Right atrium auricular region (tissue), 2 donors: ENCODE measurements at regions not wholly inside any gene's neighbourhood (a gene's known extent, or its start where the extent isn't known, plus 50 kb on each side); places are given as distances from the start of the nearest gene placed in this dataset.

Source experiments
- DNase-seq: peaks from one replicate; pipeline ENCODE4 v3.0.0-alpha.2; 2019; ENCODE audit warnings: low spot score
- H3K27ac ChIP-seq, 2 donors: fragments of 200-600 bp; sonication (generic); 1 replicate in 1 of 2; 2 replicates in 1 of 2; pipeline ENCODE4 v1.5.1; 2016 to 2019
- H3K27me3 ChIP-seq, 2 donors: fragments of 200-600 bp; sonication (generic); one replicate each; pipeline versions ENCODE4 v1.5.1 to v1.6.0; 2017 to 2019
- H3K36me3 ChIP-seq: fragments of 200-600 bp; sonication (generic); one replicate; pipeline ENCODE4 v1.5.1; 2016
- H3K4me1 ChIP-seq, 2 donors: fragments of 200-600 bp; sonication (generic); one replicate each; pipeline versions ENCODE4 v1.5.1 to v1.6.0; 2017 to 2019
- H3K4me3 ChIP-seq, 2 donors: fragments of 200-600 bp; sonication (generic); 1 replicate in 1 of 2; 2 replicates in 1 of 2; pipeline ENCODE4 v1.5.1; 2017 to 2019; ENCODE audit warnings: mild to moderate bottlenecking in 1 of 2, moderate library complexity in 1 of 2
- H3K9me3 ChIP-seq, 2 donors: fragments of 200-600 bp; sonication (generic); one replicate each; pipeline ENCODE4 v1.5.1; 2019
- CTCF ChIP-seq, 2 donors: fragments of 200-600 bp; sonication (generic); IDR thresholded peaks; one replicate each; pipeline ENCODE4 v1.5.1; 2019; ENCODE audit warnings: antibody characterized with exemption in 2 of 2

GRCh38 chr12:88707800-88708199, 127.5 kb upstream of the KITLG start:
- Histone ChIP-seq H3K4me1 (no peaks in the 10 kb centered on the region), H3K9me3 (peaks cover 5 to 25% of the 10 kb centered on the region in 2 donors), H3K27me3 (no peaks in the 10 kb centered on the region), H3K36me3 (no peaks in the 10 kb centered on the region), H3K4me3 (no peak overlapping the region), H3K27ac (no peak overlapping the region)
- no peak for DNase-seq
- no peak for TF ChIP-seq CTCF (IDR thresholded peaks at IDR 0.05)

GRCh38 chr12:88706286-88706685, 126.0 kb upstream of the KITLG start:
- Histone ChIP-seq H3K36me3 (no peaks in the 10 kb centered on the region), H3K27me3 (no peaks in the 10 kb centered on the region), H3K4me1 (no peaks in the 10 kb centered on the region), H3K4me3 (no peak overlapping the region), H3K27ac (no peak overlapping the region), H3K9me3 (peaks cover 5 to 25% of the 10 kb centered on the region in 2 donors)
- no peak for TF ChIP-seq CTCF (IDR thresholded peaks at IDR 0.05)
- no peak for DNase-seq

- Histone ChIP-seq H3K27me3 (no peaks in the 10 kb centered on the region), H3K36me3 (no peaks in the 10 kb centered on the region), H3K4me3 (no peak overlapping the region), H3K27ac (no peak overlapping the region), H3K9me3 (peaks cover 5 to 24% of the 10 kb centered on the region in 2 donors), H3K4me1 (no peaks in the 10 kb centered on the region)
- DNase-seq = no peak
- no peak for TF ChIP-seq CTCF (IDR thresholded peaks at IDR 0.05)
Observed at GRCh38 chr12:88703790-88704189, 123.5 kb upstream of the KITLG start.

GRCh38 chr12:88698471-88698870, 118.2 kb upstream of the KITLG start:
- Histone ChIP-seq H3K27ac (no peak overlapping the region), H3K9me3 (peaks cover 0 to 14% of the 10 kb centered on the region in 2 donors), H3K27me3 (no peaks in the 10 kb centered on the region), H3K4me3 (no peak overlapping the region), H3K36me3 (no peaks in the 10 kb centered on the region), H3K4me1 (no peaks in the 10 kb centered on the region)
- DNase-seq = no peak
- no peak for TF ChIP-seq CTCF (IDR thresholded peaks at IDR 0.05)

- Histone ChIP-seq H3K36me3 (no peaks in the 10 kb centered on the region), H3K9me3 (peaks cover 0 to 14% of the 10 kb centered on the region in 2 donors), H3K4me3 (no peak overlapping the region), H3K4me1 (no peaks in the 10 kb centered on the region), H3K27me3 (no peaks in the 10 kb centered on the region), H3K27ac (no peak overlapping the region)
- no peak for TF ChIP-seq CTCF (IDR thresholded peaks at IDR 0.05)
- no peak for DNase-seq
Observed at GRCh38 chr12:88693837-88694445, 113.7 kb upstream of the KITLG start.

- Histone ChIP-seq H3K27ac (no peak overlapping the region), H3K9me3 (peaks cover 0 to 15% of the 10 kb centered on the region in 2 donors), H3K36me3 (no peaks in the 10 kb centered on the region), H3K27me3 (no peaks in the 10 kb centered on the region), H3K4me3 (no peak overlapping the region), H3K4me1 (no peaks in the 10 kb centered on the region)
- no peak for TF ChIP-seq CTCF (IDR thresholded peaks at IDR 0.05)
- DNase-seq = no peak
Observed at GRCh38 chr12:88691811-88692210, 111.5 kb upstream of the KITLG start.
